ENCODE measurements at regions not wholly inside any gene's neighbourhood (a gene's known extent, or its start where the extent isn't known, plus 50 kb on each side); places are given as distances from the start of the nearest gene placed in this dataset.
A peak's percentile ranks its signal among the peaks of the same experiment; 100 is the strongest.

DNA sequence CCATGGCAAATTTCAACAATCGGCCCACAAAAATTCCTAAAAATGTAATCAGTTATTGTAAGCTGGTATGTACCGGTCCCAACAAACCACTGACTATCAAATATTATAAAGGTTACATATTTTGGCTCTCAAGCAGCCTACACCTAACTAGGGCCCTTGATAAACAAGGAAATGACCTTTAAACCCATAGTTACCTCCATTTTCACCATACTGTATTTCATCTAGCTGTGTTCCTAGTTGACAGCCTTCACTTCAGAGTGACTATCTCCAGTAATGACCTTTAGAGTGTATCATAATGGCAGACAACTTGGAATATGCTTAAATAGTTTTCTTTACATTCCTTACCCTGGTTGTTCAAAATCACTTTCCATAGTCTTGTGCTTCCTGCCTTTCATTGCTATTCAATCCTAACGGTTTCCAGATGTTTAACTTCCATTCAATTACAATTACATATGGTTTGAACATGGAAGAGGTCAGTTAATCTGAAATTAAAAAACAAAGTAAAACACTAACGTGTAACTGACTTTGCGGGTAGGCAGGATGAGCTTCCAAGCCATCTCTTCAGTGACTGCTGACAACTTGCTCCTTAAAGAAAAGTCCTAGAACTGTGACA is 111.9 kb upstream of the TSC22D2 start:
- POLR2A ChIA-PET, result interaction anchor here (1.0 kb wide), 1 partner anchor 18 kb away, joined by 3 read pairs; no protein-coding TSS in a partner anchor
- WGBS (ENCODE audit: missing lambda C conversion rate), result 78% methylated on average over 5 of the region's 5 CpGs
- Histone ChIP-seq H3K4me2 (no peak overlapping the region), H3K27ac (no peak overlapping the region), H3K4me3 (no peak overlapping the region), H3K4me1 (peaks cover 8% of the 10 kb centered on the region; the same call in 2 of the 3 replicates), H3K9me3 (no peaks in the 10 kb centered on the region)
- TF ChIP-seq CHD4 (IDR thresholded peaks at IDR 0.05; ENCODE audit: borderline replicate concordance) (no peak), FOSB (CRISPR knock-in tag; IDR thresholded peaks at IDR 0.05) (no peak), HOXB13 (CRISPR knock-in tag; IDR thresholded peaks at IDR 0.05; ENCODE audit: low read depth) (no peak), FOXS1 (CRISPR knock-in tag; IDR thresholded peaks at IDR 0.05) (no peak), CBX2 (IDR thresholded peaks at IDR 0.05; ENCODE audit: borderline replicate concordance, low read depth) (no peak), MAFK (IDR thresholded peaks at IDR 0.05; ENCODE audit: partially characterized antibody) (no peak), NR3C1 (IDR thresholded peaks at IDR 0.05) (no peak), MYC (IDR thresholded peaks at IDR 0.05; ENCODE audit: borderline replicate concordance, low read length) (no peak), ZFP36 (IDR thresholded peaks at IDR 0.05; ENCODE audit: borderline replicate concordance, partially characterized antibody) (no peak), EHF (CRISPR knock-in tag; IDR thresholded peaks at IDR 0.05) (no peak), EHMT2 (IDR thresholded peaks at IDR 0.05; ENCODE audit: low read depth) (no peak), GATA3 (IDR thresholded peaks at IDR 0.05; ENCODE audit: borderline replicate concordance) (no peak), HDAC2 (IDR thresholded peaks at IDR 0.05) (no peak), CBX8 (IDR thresholded peaks at IDR 0.05) (no peak)
- TF ChIP-seq, protein P1, sequence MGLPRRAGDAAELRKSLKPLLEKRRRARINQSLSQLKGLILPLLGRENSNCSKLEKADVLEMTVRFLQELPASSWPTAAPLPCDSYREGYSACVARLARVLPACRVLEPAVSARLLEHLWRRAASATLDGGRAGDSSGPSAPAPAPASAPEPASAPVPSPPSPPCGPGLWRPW (IDR thresholded peaks at IDR 0.05), result no peak
- TF ChIP-seq, protein P2, sequence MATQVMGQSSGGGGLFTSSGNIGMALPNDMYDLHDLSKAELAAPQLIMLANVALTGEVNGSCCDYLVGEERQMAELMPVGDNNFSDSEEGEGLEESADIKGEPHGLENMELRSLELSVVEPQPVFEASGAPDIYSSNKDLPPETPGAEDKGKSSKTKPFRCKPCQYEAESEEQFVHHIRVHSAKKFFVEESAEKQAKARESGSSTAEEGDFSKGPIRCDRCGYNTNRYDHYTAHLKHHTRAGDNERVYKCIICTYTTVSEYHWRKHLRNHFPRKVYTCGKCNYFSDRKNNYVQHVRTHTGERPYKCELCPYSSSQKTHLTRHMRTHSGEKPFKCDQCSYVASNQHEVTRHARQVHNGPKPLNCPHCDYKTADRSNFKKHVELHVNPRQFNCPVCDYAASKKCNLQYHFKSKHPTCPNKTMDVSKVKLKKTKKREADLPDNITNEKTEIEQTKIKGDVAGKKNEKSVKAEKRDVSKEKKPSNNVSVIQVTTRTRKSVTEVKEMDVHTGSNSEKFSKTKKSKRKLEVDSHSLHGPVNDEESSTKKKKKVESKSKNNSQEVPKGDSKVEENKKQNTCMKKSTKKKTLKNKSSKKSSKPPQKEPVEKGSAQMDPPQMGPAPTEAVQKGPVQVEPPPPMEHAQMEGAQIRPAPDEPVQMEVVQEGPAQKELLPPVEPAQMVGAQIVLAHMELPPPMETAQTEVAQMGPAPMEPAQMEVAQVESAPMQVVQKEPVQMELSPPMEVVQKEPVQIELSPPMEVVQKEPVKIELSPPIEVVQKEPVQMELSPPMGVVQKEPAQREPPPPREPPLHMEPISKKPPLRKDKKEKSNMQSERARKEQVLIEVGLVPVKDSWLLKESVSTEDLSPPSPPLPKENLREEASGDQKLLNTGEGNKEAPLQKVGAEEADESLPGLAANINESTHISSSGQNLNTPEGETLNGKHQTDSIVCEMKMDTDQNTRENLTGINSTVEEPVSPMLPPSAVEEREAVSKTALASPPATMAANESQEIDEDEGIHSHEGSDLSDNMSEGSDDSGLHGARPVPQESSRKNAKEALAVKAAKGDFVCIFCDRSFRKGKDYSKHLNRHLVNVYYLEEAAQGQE (IDR thresholded peaks at IDR 0.05), result no peak
- TF ChIP-seq, protein P3, sequence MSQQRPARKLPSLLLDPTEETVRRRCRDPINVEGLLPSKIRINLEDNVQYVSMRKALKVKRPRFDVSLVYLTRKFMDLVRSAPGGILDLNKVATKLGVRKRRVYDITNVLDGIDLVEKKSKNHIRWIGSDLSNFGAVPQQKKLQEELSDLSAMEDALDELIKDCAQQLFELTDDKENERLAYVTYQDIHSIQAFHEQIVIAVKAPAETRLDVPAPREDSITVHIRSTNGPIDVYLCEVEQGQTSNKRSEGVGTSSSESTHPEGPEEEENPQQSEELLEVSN (IDR thresholded peaks at IDR 0.05; ENCODE audit: borderline replicate concordance, low read depth), result no peak
- no peak for DNase-seq (ENCODE audit: low read depth in 1 of 2, low spot score in 1 of 2)
- ATAC-seq, result no peak
- CTCF ChIA-PET, result interaction anchor here (1.4 to 2.4 kb wide), 2 partner anchors 9 to 199 kb away, joined by 3 to 11 read pairs; no protein-coding TSS in a partner anchor
- peak; percentile 36 for FAIRE-seq

DNA sequence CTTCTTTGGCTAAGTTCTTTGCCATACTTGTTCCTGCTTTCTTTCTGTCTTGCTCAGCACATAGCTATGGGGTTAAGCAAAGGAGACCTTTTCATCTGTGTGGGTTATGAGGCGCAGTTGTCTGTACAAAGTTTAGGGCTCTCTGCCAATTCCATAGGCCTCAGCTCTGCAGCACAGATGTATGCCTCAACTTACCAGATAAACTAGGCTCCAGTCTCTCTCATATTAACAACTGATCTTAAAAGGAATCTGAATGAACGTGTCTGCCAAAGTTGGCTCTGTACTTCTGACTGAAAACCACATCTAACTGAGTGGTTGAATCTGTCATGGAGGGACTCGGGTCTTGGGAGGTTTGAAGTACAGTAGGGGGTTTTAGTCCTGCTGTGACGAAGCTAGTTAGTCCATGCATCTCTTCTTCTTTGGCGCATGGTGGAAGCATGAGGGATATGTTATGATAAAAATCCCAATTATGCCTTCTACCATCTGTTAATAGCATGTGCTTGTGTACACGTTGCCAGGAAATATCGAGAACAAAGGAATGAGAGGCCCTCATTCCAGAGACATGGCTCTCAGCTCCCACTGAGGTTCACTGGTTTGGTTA is 114.6 kb upstream of the TSC22D2 start:
- POLR2A ChIA-PET, result no interaction called here
- 83% methylated on average over 7 of the region's 7 CpGs for WGBS (ENCODE audit: missing lambda C conversion rate)
- CTCF ChIA-PET, result interaction anchor here (0.5 to 2.7 kb wide), 5 partner anchors 11 to 200 kb away, joined by 3 to 13 read pairs (median 4); partner anchors contain the start of gene TSC22D2
- FAIRE-seq, result no peak
- TF ChIP-seq ZNF302 (CRISPR knock-in tag; IDR thresholded peaks at IDR 0.05) (no peak), EHF (CRISPR knock-in tag; IDR thresholded peaks at IDR 0.05) (no peak), EP300 (IDR thresholded peaks at IDR 0.05) (no peak), ESRRA (IDR thresholded peaks at IDR 0.05; ENCODE audit: borderline replicate concordance, low read length) (no peak)
- TF ChIP-seq, protein P4, sequence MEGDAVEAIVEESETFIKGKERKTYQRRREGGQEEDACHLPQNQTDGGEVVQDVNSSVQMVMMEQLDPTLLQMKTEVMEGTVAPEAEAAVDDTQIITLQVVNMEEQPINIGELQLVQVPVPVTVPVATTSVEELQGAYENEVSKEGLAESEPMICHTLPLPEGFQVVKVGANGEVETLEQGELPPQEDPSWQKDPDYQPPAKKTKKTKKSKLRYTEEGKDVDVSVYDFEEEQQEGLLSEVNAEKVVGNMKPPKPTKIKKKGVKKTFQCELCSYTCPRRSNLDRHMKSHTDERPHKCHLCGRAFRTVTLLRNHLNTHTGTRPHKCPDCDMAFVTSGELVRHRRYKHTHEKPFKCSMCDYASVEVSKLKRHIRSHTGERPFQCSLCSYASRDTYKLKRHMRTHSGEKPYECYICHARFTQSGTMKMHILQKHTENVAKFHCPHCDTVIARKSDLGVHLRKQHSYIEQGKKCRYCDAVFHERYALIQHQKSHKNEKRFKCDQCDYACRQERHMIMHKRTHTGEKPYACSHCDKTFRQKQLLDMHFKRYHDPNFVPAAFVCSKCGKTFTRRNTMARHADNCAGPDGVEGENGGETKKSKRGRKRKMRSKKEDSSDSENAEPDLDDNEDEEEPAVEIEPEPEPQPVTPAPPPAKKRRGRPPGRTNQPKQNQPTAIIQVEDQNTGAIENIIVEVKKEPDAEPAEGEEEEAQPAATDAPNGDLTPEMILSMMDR (IDR thresholded peaks at IDR 0.05), result no peak
- no peak overlapping the region for H3K4me3 ChIP-seq
- DNase-seq (ENCODE audit: low read depth in 1 of 2, low spot score in 1 of 2), result no peak
- H3K4me1 ChIP-seq, result no peaks in the 10 kb centered on the region
- H3K27ac ChIP-seq, result no peak overlapping the region
- H3K4me2 ChIP-seq, result no peak overlapping the region
- H3K9me3 ChIP-seq, result no peaks in the 10 kb centered on the region
- ATAC-seq, result no peak

All from A549 (cell line).